Stomach smooth muscle (tissue), 2 donors: ENCODE measurements at regions not wholly inside any gene's neighbourhood (a gene's known extent, or its start where the extent isn't known, plus 50 kb on each side); places are given as distances from the start of the nearest gene placed in this dataset.

Experiments
- H3K27ac ChIP-seq: one replicate; pipeline ENCODE4 v1.7.0; 2013; ENCODE audit warnings: mild to moderate bottlenecking, low read length, inconsistent platforms
- H3K27me3 ChIP-seq, 2 donors: one replicate each; pipeline ENCODE4 v1.7.0; 2013; ENCODE audit warnings: low read length in 2 of 2; ENCODE audit not compliant: insufficient read depth in 2 of 2, control insufficient read depth in 1 of 2
- H3K36me3 ChIP-seq, 2 donors: one replicate each; pipeline ENCODE4 v1.7.0; 2013; ENCODE audit warnings: low read length in 2 of 2; ENCODE audit not compliant: control insufficient read depth in 2 of 2, insufficient read depth in 2 of 2
- H3K4me1 ChIP-seq: one replicate; pipeline ENCODE4 v1.7.0; 2013; ENCODE audit warnings: low read length; ENCODE audit not compliant: control insufficient read depth, insufficient read depth
- H3K4me3 ChIP-seq, 2 donors: one replicate each; pipeline ENCODE4 v1.7.0; 2013; ENCODE audit warnings: low read length in 2 of 2
- H3K9ac ChIP-seq, 2 donors: one replicate each; pipeline ENCODE4 v1.7.0; 2013; ENCODE audit warnings: low read length in 2 of 2, mild to moderate bottlenecking in 1 of 2
- H3K9me3 ChIP-seq, 2 donors: one replicate each; pipeline ENCODE4 v1.7.0; 2013; ENCODE audit warnings: low read length in 2 of 2; ENCODE audit not compliant: control insufficient read depth in 2 of 2
- donor health status: healthy.
- donor health status: Pancreatic carcinoma.

DNA sequence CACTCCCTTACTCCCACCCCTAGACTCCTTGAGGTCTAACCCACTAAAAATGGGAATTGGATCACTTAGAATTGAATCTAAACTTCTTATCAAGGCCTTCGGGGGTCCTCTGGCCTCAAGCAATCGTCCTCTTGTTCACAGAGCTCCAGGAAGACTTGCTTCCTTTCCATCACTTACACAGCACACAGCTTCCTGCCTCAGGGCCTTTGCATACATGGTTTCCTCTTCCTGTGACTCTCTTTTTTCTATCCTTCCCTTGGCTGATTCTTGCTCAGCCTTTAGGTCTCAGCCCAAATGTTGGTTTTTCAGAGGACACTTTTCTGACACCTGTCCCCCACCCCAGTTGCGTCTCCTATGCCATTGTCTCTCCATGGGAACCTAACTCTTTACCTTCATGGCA lies 50.0 kb upstream of the ALDH1B1 start:
- H3K27me3 ChIP-seq = peaks cover 0 to 2% of the 10 kb centered on the region in 2 donors
- peaks cover 6% of the 10 kb centered on the region for H3K4me1 ChIP-seq
- no peak overlapping the region for H3K4me3 ChIP-seq
- no peaks in the 10 kb centered on the region for H3K36me3 ChIP-seq
- no peak overlapping the region for H3K27ac ChIP-seq
- no peaks in the 10 kb centered on the region for H3K9me3 ChIP-seq
- no peak overlapping the region for H3K9ac ChIP-seq

DNA sequence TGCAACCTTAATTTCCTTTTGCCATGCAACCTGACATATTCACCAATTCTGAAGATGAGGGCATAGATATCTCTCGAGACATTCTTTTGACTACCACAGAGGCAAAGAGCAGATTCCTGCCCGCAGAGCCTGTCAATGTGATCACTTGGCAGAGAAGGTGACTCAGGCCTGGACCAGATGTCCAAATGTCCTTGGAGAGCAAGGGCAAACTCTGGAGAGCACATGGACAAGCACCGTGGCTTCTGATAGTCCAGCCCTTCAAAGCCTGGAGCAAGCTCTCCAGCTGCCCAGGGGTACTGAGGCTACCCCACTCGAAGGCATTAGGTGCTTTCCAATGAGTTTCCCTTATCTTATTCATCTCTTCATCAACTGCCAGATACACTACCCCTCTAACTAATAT lies 50.4 kb upstream of the ALDH1B1 start:
- Histone ChIP-seq H3K4me1 (peaks cover 6% of the 10 kb centered on the region), H3K27me3 (peaks cover 0 to 2% of the 10 kb centered on the region in 2 donors), H3K9me3 (no peaks in the 10 kb centered on the region), H3K9ac (no peak overlapping the region), H3K27ac (no peak overlapping the region), H3K36me3 (no peaks in the 10 kb centered on the region), H3K4me3 (no peak overlapping the region)

- Histone ChIP-seq H3K9me3 (no peaks in the 10 kb centered on the region), H3K36me3 (no peaks in the 10 kb centered on the region), H3K4me3 (no peak overlapping the region), H3K4me1 (peaks cover 6% of the 10 kb centered on the region), H3K27ac (no peak overlapping the region), H3K27me3 (peaks cover 0 to 2% of the 10 kb centered on the region in 2 donors), H3K9ac (no peak overlapping the region)
These were observed 53.0 kb upstream of the ALDH1B1 start for GRCh38 chr9:38339496-38339895.

DNA sequence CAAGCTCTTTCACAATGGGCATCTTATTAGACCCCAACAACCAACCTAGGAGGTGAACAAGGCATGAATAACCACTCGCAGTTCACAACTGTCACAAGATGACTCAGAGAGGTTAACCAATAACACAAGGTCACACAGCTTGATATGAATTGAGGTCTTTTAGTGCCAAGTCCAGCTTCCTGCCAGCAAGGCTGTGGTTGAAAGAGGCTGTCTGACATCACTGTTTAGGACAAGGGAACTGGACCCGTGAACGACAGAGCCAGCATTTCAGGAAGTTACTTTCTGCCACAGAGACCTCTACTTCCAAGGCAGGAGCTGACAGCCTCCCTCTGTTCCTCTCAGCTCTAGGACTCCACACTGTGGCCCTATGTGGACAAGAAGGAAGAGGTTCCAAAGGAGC lies 53.4 kb upstream of the ALDH1B1 start:
- Histone ChIP-seq H3K4me1 (peaks cover 6% of the 10 kb centered on the region), H3K9me3 (no peaks in the 10 kb centered on the region), H3K9ac (no peak overlapping the region), H3K36me3 (no peaks in the 10 kb centered on the region), H3K4me3 (no peak overlapping the region), H3K27me3 (peaks cover 0 to 2% of the 10 kb centered on the region in 2 donors), H3K27ac (no peak overlapping the region)

GRCh38 chr9:38338342-38339018 lies 54.0 kb upstream of the ALDH1B1 start:
- H3K27me3 ChIP-seq = peaks cover 0 to 2% of the 10 kb centered on the region in 2 donors
- H3K9ac ChIP-seq = no peak overlapping the region
- H3K4me3 ChIP-seq = no peak overlapping the region
- no peak overlapping the region for H3K27ac ChIP-seq
- H3K4me1 ChIP-seq = peaks cover 6% of the 10 kb centered on the region
- no peaks in the 10 kb centered on the region for H3K9me3 ChIP-seq
- H3K36me3 ChIP-seq = no peaks in the 10 kb centered on the region

- Histone ChIP-seq H3K27me3 (peaks cover 0 to 2% of the 10 kb centered on the region in 2 donors), H3K4me1 (peaks cover 6% of the 10 kb centered on the region), H3K27ac (no peak overlapping the region), H3K36me3 (no peaks in the 10 kb centered on the region), H3K9me3 (no peaks in the 10 kb centered on the region), H3K4me3 (no peak overlapping the region), H3K9ac (no peak overlapping the region)
These were observed 54.7 kb upstream of the ALDH1B1 start for GRCh38 chr9:38337706-38338264.

GRCh38 chr9:38337181-38337580 lies 55.3 kb upstream of the ALDH1B1 start:
- H3K27me3 ChIP-seq = peaks cover 0 to 2% of the 10 kb centered on the region in 2 donors
- H3K9me3 ChIP-seq = no peaks in the 10 kb centered on the region
- H3K27ac ChIP-seq = no peak overlapping the region
- no peaks in the 10 kb centered on the region for H3K36me3 ChIP-seq
- H3K4me1 ChIP-seq = peaks cover 6% of the 10 kb centered on the region
- H3K4me3 ChIP-seq = no peak overlapping the region
- H3K9ac ChIP-seq = no peak overlapping the region

- H3K4me3 ChIP-seq = no peak overlapping the region
- no peaks in the 10 kb centered on the region for H3K36me3 ChIP-seq
- H3K9me3 ChIP-seq = no peaks in the 10 kb centered on the region
- peaks cover 0 to 2% of the 10 kb centered on the region in 2 donors for H3K27me3 ChIP-seq
- no peak overlapping the region for H3K27ac ChIP-seq
- H3K4me1 ChIP-seq = peaks cover 6% of the 10 kb centered on the region
- H3K9ac ChIP-seq = no peak overlapping the region
These were observed 56.2 kb upstream of the ALDH1B1 start for GRCh38 chr9:38336341-38336740.

- H3K27ac ChIP-seq = no peak overlapping the region
These were observed 56.8 kb upstream of the ALDH1B1 start for GRCh38 chr9:38335686-38336085.

GRCh38 chr9:38334234-38334633 lies 58.3 kb upstream of the ALDH1B1 start:
- H3K27me3 ChIP-seq = no peaks in the 10 kb centered on the region
- no peak overlapping the region for H3K27ac ChIP-seq
- no peaks in the 10 kb centered on the region for H3K36me3 ChIP-seq
- H3K4me1 ChIP-seq = peaks cover 2% of the 10 kb centered on the region
- no peak overlapping the region for H3K4me3 ChIP-seq
- H3K9ac ChIP-seq = no peak overlapping the region
- no peaks in the 10 kb centered on the region for H3K9me3 ChIP-seq

More at GRCh38 chr9:38335686-38336085, 56.8 kb upstream of the ALDH1B1 start:
- peaks cover 6% of the 10 kb centered on the region for H3K4me1 ChIP-seq
- H3K27me3 ChIP-seq = peaks cover 0 to 2% of the 10 kb centered on the region in 2 donors
- H3K9me3 ChIP-seq = no peaks in the 10 kb centered on the region
- no peak overlapping the region for H3K9ac ChIP-seq
- H3K36me3 ChIP-seq = no peaks in the 10 kb centered on the region
- no peak overlapping the region for H3K4me3 ChIP-seq

DNA sequence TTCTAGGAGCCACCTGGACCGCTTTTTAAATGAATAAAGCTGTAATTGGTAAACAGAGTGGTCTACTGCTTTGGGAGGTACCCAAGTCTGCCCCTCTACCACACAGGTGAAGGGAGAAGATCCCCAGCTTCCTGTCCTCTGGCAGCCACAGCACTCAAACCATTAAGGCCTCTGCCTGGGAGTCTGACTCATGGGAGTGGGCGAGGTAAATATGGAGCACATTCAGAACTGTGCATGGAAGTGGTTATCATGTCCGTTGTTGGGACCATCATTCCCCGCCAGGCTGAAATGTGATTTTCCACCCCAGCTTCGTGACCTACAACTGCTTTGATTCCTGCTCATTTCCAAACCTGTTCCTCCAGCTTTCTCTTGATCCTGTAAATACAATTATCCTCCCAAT lies 59.5 kb upstream of the ALDH1B1 start:
- Histone ChIP-seq H3K4me1 (no peaks in the 10 kb centered on the region), H3K27me3 (no peaks in the 10 kb centered on the region), H3K9me3 (no peaks in the 10 kb centered on the region), H3K36me3 (no peaks in the 10 kb centered on the region), H3K4me3 (no peak overlapping the region), H3K27ac (no peak overlapping the region), H3K9ac (no peak overlapping the region)
